Stomach (tissue), 8 donors: ENCODE measurements at regions not wholly inside any gene's neighbourhood (a gene's known extent, or its start where the extent isn't known, plus 50 kb on each side); places are given as distances from the start of the nearest gene placed in this dataset.
A peak's percentile ranks its signal among the peaks of the same experiment; 100 is the strongest.

ENCODE experiments used
- DNase-seq, 2 donors: peaks; one replicate each; pipeline versions ENCODE4 v3.0.0 to v3.0.0-alpha.2; 2013 to 2019
- H3K27ac ChIP-seq, 5 donors: fragments of 200-600 bp in 4 of 5; sonication (generic) in 4 of 5; one replicate each; pipeline ENCODE4 v1.5.1; 2013 to 2019; ENCODE audit warnings: mild to moderate bottlenecking in 1 of 5, moderate library complexity in 1 of 5
- H3K27me3 ChIP-seq, 3 donors: fragments of 200-600 bp; sonication (generic); one replicate each; pipeline ENCODE4 v1.5.1; 2017 to 2019; ENCODE audit warnings: mixed run types in 1 of 3
- H3K36me3 ChIP-seq, 4 donors: fragments of 200-600 bp; sonication (generic); 1 replicate in 3 of 4; 2 replicates in 1 of 4; pipeline ENCODE4 v1.5.1; 2016 to 2019
- H3K4me1 ChIP-seq, 4 donors: fragments of 200-600 bp; sonication (generic); one replicate each; pipeline ENCODE4 v1.5.1; 2016 to 2019
- H3K4me3 ChIP-seq, 4 donors: fragments of 200-600 bp; sonication (generic) in 3 of 4; one replicate each; pipeline ENCODE4 v1.5.1; 2016 to 2019; ENCODE audit warnings: mild to moderate bottlenecking in 1 of 4
- H3K9me3 ChIP-seq, 4 donors: fragments of 200-600 bp; sonication (generic); one replicate each; pipeline ENCODE4 v1.5.1; 2016 to 2019
- CTCF ChIP-seq, 7 experiments: fragments of 450-650 bp in 4 of 7; fragments of 200-600 bp in 3 of 7; sonication (generic) in 3 of 7; IDR thresholded peaks; one replicate each; pipeline ENCODE4 v1.5.1; 2016 to 2019; ENCODE audit warnings: antibody characterized with exemption in 7 of 7, control low read depth in 2 of 7, mild to moderate bottlenecking in 1 of 7
- EP300 ChIP-seq: sonication (generic); formaldehyde crosslinking; IDR thresholded peaks from one replicate; pipeline ENCODE4 v1.6.1; 2017; ENCODE audit warnings: antibody characterized with exemption
- POLR2A ChIP-seq, 4 donors: fragments of 450-650 bp; IDR thresholded peaks; one replicate each; pipeline ENCODE4 v1.6.1; 2016; ENCODE audit warnings: antibody characterized with exemption in 4 of 4, control low read depth in 2 of 4, mild to moderate bottlenecking in 1 of 4, moderate library complexity in 1 of 4
- POLR2AphosphoS5 ChIP-seq, 3 donors: sonication (generic); formaldehyde crosslinking; IDR thresholded peaks; one replicate each; pipeline ENCODE4 v1.6.1; 2016; ENCODE audit warnings: antibody characterized with exemption in 3 of 3
- WGBS, 5 donors: extraction: QIAGEN DNeasy Blood & Tissue Kit in 3 of 5; methylation state at CpG; one replicate each; pipeline versions ENCODE4 v1.1.5 to v1.1.7; 2013 to 2018; 5-methylcytosine and 5-hydroxymethylcytosine counted together
- intact Hi-C: fragments of 100-400 bp; cut with DNase I; formaldehyde crosslinking; loops from one replicate; pipeline ENCODE4 v1.15.1; 2023; ENCODE audit warnings: low total_unique reads
- donor health status: healthy with polysubstance abuse.
- donor health status: Bipolar disorder and iron deficiency.
- donor health status: healthy.

GRCh38 chr1:178633056-178633455 lies 92.0 kb upstream of the RALGPS2 start:
- TF ChIP-seq POLR2A (IDR thresholded peaks at IDR 0.05) (no peak), EP300 (no peak), CTCF (IDR thresholded peaks at IDR 0.05) (no peak), POLR2AphosphoS5 (IDR thresholded peaks at IDR 0.05) (no peak)
- Histone ChIP-seq H3K4me3 (no peak overlapping the region), H3K27ac (peak overlapping the region in 2 of 5 donors; percentile 20 to 39), H3K4me1 (no peaks in the 10 kb centered on the region), H3K36me3 (no peaks in the 10 kb centered on the region), H3K27me3 (no peaks in the 10 kb centered on the region), H3K9me3 (no peaks in the 10 kb centered on the region)
- 71 to 89% (median 81%) methylated on average over 4 of the region's 4 CpGs for WGBS, 5 donors
- intact Hi-C loops, result no loop called here
- DNase-seq, result no peak

GRCh38 chr1:178634445-178634844 lies 90.6 kb upstream of the RALGPS2 start:
- 38 to 54% (median 51%) methylated on average over 2 of the region's 2 CpGs for WGBS, 5 donors
- no peak overlapping the region for H3K4me3 ChIP-seq
- no peaks in the 10 kb centered on the region for H3K9me3 ChIP-seq
- peak in 1 of 2 donors; percentile 73 for DNase-seq
- no peak overlapping the region for H3K27ac ChIP-seq
- H3K36me3 ChIP-seq, result no peaks in the 10 kb centered on the region
- intact Hi-C loops, result no loop called here
- H3K27me3 ChIP-seq, result no peaks in the 10 kb centered on the region
- no peak for TF ChIP-seq EP300
- TF ChIP-seq CTCF (IDR thresholded peaks at IDR 0.05), result no peak
- no peak for TF ChIP-seq POLR2AphosphoS5 (IDR thresholded peaks at IDR 0.05)
- no peak for TF ChIP-seq POLR2A (IDR thresholded peaks at IDR 0.05)
- no peaks in the 10 kb centered on the region for H3K4me1 ChIP-seq

GRCh38 chr1:178637841-178638240 lies 87.2 kb upstream of the RALGPS2 start:
- Histone ChIP-seq H3K27me3 (no peaks in the 10 kb centered on the region), H3K4me1 (no peaks in the 10 kb centered on the region), H3K4me3 (no peak overlapping the region), H3K9me3 (no peaks in the 10 kb centered on the region), H3K36me3 (no peaks in the 10 kb centered on the region), H3K27ac (no peak overlapping the region)
- intact Hi-C loops, result no loop called here
- 92 to 100% (median 100%) methylated on average over 1 of the region's 1 CpG for WGBS, 5 donors
- peak in 1 of 2 donors; percentile 51 for DNase-seq
- TF ChIP-seq CTCF (IDR thresholded peaks at IDR 0.05) (no peak), POLR2A (IDR thresholded peaks at IDR 0.05) (no peak), EP300 (no peak), POLR2AphosphoS5 (IDR thresholded peaks at IDR 0.05) (no peak)

- Histone ChIP-seq H3K27me3 (no peaks in the 10 kb centered on the region), H3K27ac (no peak overlapping the region), H3K9me3 (no peaks in the 10 kb centered on the region), H3K4me3 (no peak overlapping the region), H3K36me3 (no peaks in the 10 kb centered on the region), H3K4me1 (peaks cover 0 to 6% (median 2%) of the 10 kb centered on the region in 4 donors)
- intact Hi-C loops, result no loop called here
- DNase-seq, result no peak
- no peak for TF ChIP-seq EP300
- no peak for TF ChIP-seq POLR2AphosphoS5 (IDR thresholded peaks at IDR 0.05)
- TF ChIP-seq POLR2A (IDR thresholded peaks at IDR 0.05), result no peak
- no peak for TF ChIP-seq CTCF (IDR thresholded peaks at IDR 0.05)
Measured at GRCh38 chr1:178639326-178639725, 85.7 kb upstream of the RALGPS2 start.
